Central memory CD8-positive, alpha-beta T cell (primary cell): ENCODE measurements at regions not wholly inside any gene's neighbourhood (a gene's known extent, or its start where the extent isn't known, plus 50 kb on each side); places are given as distances from the start of the nearest gene placed in this dataset.

ENCODE experiments used
- ATAC-seq: fragments of 150-1000 bp; cut with Tn5 transposase; replicated peaks from 2 replicates; pipeline ENCODE4 v1.10.0; 2022; ENCODE audit warnings: mild to moderate bottlenecking, moderate FRiP score, moderate number of reproducible peaks; ENCODE audit not compliant: poor library complexity, severe bottlenecking; ENCODE audit errors: extremely low read depth
- DNase-seq, 2 donors: peaks; one replicate each; pipeline ENCODE4 v3.0.0; 2021; ENCODE audit warnings: low spot score in 2 of 2
- H3K27ac Mint-ChIP-seq: one replicate; pipeline ENCODE4 v1.8.0; 2022; ENCODE audit warnings: low read depth, mild to moderate bottlenecking, moderate library complexity, mixed read lengths
- H3K27me3 Mint-ChIP-seq: one replicate; pipeline ENCODE4 v1.8.0; 2022; ENCODE audit warnings: mixed read lengths
- H3K36me3 Mint-ChIP-seq: one replicate; pipeline ENCODE4 v1.8.0; 2022; ENCODE audit warnings: mild to moderate bottlenecking, moderate library complexity, mixed read lengths; ENCODE audit not compliant: insufficient read depth
- H3K4me1 Mint-ChIP-seq: one replicate; pipeline ENCODE4 v1.8.0; 2022; ENCODE audit warnings: mixed read lengths
- H3K4me3 Mint-ChIP-seq: one replicate; pipeline ENCODE4 v1.8.0; 2022; ENCODE audit warnings: mild to moderate bottlenecking, moderate library complexity, mixed read lengths
- H3K9me3 Mint-ChIP-seq: one replicate; pipeline ENCODE4 v1.8.0; 2022; ENCODE audit warnings: mixed read lengths

- H3K27ac Mint-ChIP-seq, result no peak overlapping the region
- DNase-seq, result no peak
- ATAC-seq, result no peak
- no peaks in the 10 kb centered on the region for H3K36me3 Mint-ChIP-seq
- H3K27me3 Mint-ChIP-seq, result no peaks in the 10 kb centered on the region
- H3K4me3 Mint-ChIP-seq, result no peak overlapping the region
- H3K9me3 Mint-ChIP-seq, result no peaks in the 10 kb centered on the region
- H3K4me1 Mint-ChIP-seq, result no peaks in the 10 kb centered on the region
Observed at GRCh38 chr16:74034862-74035261, 261.8 kb upstream of the PSMD7 start.

GRCh38 chr16:74034200-74034599 is 262.4 kb upstream of the PSMD7 start:
- DNase-seq (no peak), ATAC-seq (no peak)
- Mint-ChIP-seq H3K27ac (no peak overlapping the region), H3K27me3 (no peaks in the 10 kb centered on the region), H3K4me1 (no peaks in the 10 kb centered on the region), H3K36me3 (no peaks in the 10 kb centered on the region), H3K4me3 (no peak overlapping the region), H3K9me3 (no peaks in the 10 kb centered on the region)

- no peak for ATAC-seq
- no peaks in the 10 kb centered on the region for H3K4me1 Mint-ChIP-seq
Observed at GRCh38 chr16:74033441-74033995, 263.1 kb upstream of the PSMD7 start.

GRCh38 chr16:74031551-74031950 is 265.1 kb upstream of the PSMD7 start:
- Mint-ChIP-seq H3K27ac (no peak overlapping the region), H3K27me3 (no peaks in the 10 kb centered on the region), H3K9me3 (no peaks in the 10 kb centered on the region), H3K4me3 (no peak overlapping the region), H3K4me1 (no peaks in the 10 kb centered on the region), H3K36me3 (no peaks in the 10 kb centered on the region)
- no peak for ATAC-seq
- no peak for DNase-seq

More at GRCh38 chr16:74033441-74033995, 263.1 kb upstream of the PSMD7 start:
- no peak for DNase-seq
- Mint-ChIP-seq H3K27ac (no peak overlapping the region), H3K4me3 (no peak overlapping the region), H3K27me3 (no peaks in the 10 kb centered on the region), H3K9me3 (no peaks in the 10 kb centered on the region), H3K36me3 (no peaks in the 10 kb centered on the region)

- Mint-ChIP-seq H3K27me3 (no peaks in the 10 kb centered on the region), H3K36me3 (no peaks in the 10 kb centered on the region), H3K9me3 (no peaks in the 10 kb centered on the region), H3K4me1 (no peaks in the 10 kb centered on the region), H3K27ac (no peak overlapping the region), H3K4me3 (no peak overlapping the region)
- no peak for DNase-seq
- no peak for ATAC-seq
Observed at GRCh38 chr16:74030000-74030706, 266.5 kb upstream of the PSMD7 start.

GRCh38 chr16:74029115-74029792 is 267.4 kb upstream of the PSMD7 start:
- Mint-ChIP-seq H3K9me3 (no peaks in the 10 kb centered on the region), H3K27ac (no peak overlapping the region), H3K36me3 (no peaks in the 10 kb centered on the region), H3K4me1 (no peaks in the 10 kb centered on the region), H3K27me3 (no peaks in the 10 kb centered on the region), H3K4me3 (no peak overlapping the region)
- ATAC-seq (no peak), DNase-seq (no peak)

- H3K27ac Mint-ChIP-seq, result no peak overlapping the region
- no peak for DNase-seq
- no peak for ATAC-seq
- no peaks in the 10 kb centered on the region for H3K36me3 Mint-ChIP-seq
- no peak overlapping the region for H3K4me3 Mint-ChIP-seq
- H3K9me3 Mint-ChIP-seq, result no peaks in the 10 kb centered on the region
- H3K4me1 Mint-ChIP-seq, result no peaks in the 10 kb centered on the region
- H3K27me3 Mint-ChIP-seq, result no peaks in the 10 kb centered on the region
Observed at GRCh38 chr16:74026373-74027281, 270.0 kb upstream of the PSMD7 start.

- Mint-ChIP-seq H3K36me3 (no peaks in the 10 kb centered on the region), H3K4me3 (no peak overlapping the region), H3K27ac (no peak overlapping the region), H3K9me3 (no peaks in the 10 kb centered on the region), H3K27me3 (no peaks in the 10 kb centered on the region), H3K4me1 (no peaks in the 10 kb centered on the region)
- no peak for DNase-seq
- ATAC-seq, result no peak
Observed at GRCh38 chr16:74024953-74025352, 271.7 kb upstream of the PSMD7 start.

GRCh38 chr16:74020095-74020670 is 276.4 kb upstream of the PSMD7 start:
- ATAC-seq, result no peak
- H3K36me3 Mint-ChIP-seq, result no peaks in the 10 kb centered on the region
- H3K9me3 Mint-ChIP-seq, result peaks cover 1% of the 10 kb centered on the region
- H3K27me3 Mint-ChIP-seq, result no peaks in the 10 kb centered on the region
- no peak overlapping the region for H3K27ac Mint-ChIP-seq
- no peaks in the 10 kb centered on the region for H3K4me1 Mint-ChIP-seq
- no peak overlapping the region for H3K4me3 Mint-ChIP-seq
- DNase-seq, result no peak

GRCh38 chr16:74019612-74020011 is 277.0 kb upstream of the PSMD7 start:
- DNase-seq, result no peak
- Mint-ChIP-seq H3K27me3 (no peaks in the 10 kb centered on the region), H3K9me3 (peaks cover 5% of the 10 kb centered on the region), H3K4me1 (no peaks in the 10 kb centered on the region), H3K36me3 (no peaks in the 10 kb centered on the region), H3K4me3 (no peak overlapping the region), H3K27ac (no peak overlapping the region)
- no peak for ATAC-seq

GRCh38 chr16:74015953-74016352 is 280.7 kb upstream of the PSMD7 start:
- Mint-ChIP-seq H3K9me3 (peaks cover 22% of the 10 kb centered on the region), H3K4me3 (no peak overlapping the region), H3K27me3 (no peaks in the 10 kb centered on the region), H3K36me3 (no peaks in the 10 kb centered on the region), H3K4me1 (no peaks in the 10 kb centered on the region), H3K27ac (no peak overlapping the region)
- ATAC-seq (no peak), DNase-seq (no peak)

GRCh38 chr16:73998707-73999106 is 297.9 kb upstream of the PSMD7 start:
- H3K27ac Mint-ChIP-seq, result no peak overlapping the region
- H3K9me3 Mint-ChIP-seq, result peaks cover 10% of the 10 kb centered on the region
- DNase-seq (no peak), ATAC-seq (no peak)
- H3K36me3 Mint-ChIP-seq, result peaks cover 1% of the 10 kb centered on the region
- no peak overlapping the region for H3K4me3 Mint-ChIP-seq
- no peaks in the 10 kb centered on the region for H3K4me1 Mint-ChIP-seq
- no peaks in the 10 kb centered on the region for H3K27me3 Mint-ChIP-seq
